Transverse colon (tissue), 4 donors: ENCODE measurements at regions not wholly inside any gene's neighbourhood (a gene's known extent, or its start where the extent isn't known, plus 50 kb on each side); places are given as distances from the start of the nearest gene placed in this dataset.

ENCODE experiments used
- CTCF ChIP-seq, 5 experiments: fragments of 200-600 bp in 3 of 5; fragments of 450-650 bp in 2 of 5; sonication (generic) in 3 of 5; IDR thresholded peaks; 1 replicate in 2 of 5; 2 replicates in 3 of 5; pipeline ENCODE4 v1.5.1; 2016 to 2017; ENCODE audit warnings: antibody characterized with exemption in 5 of 5, inconsistent platforms in 3 of 5, mild to moderate bottlenecking in 2 of 5, moderate library complexity in 1 of 5
- EP300 ChIP-seq: sonication (generic); formaldehyde crosslinking; IDR thresholded peaks from one replicate; pipeline ENCODE4 v1.6.1; 2017; ENCODE audit warnings: antibody characterized with exemption, low read depth
- POLR2A ChIP-seq: fragments of 450-650 bp; IDR thresholded peaks from one replicate; pipeline ENCODE4 v1.6.1; 2016; ENCODE audit warnings: antibody characterized with exemption, mild to moderate bottlenecking, moderate library complexity
- POLR2AphosphoS5 ChIP-seq, 3 donors: sonication (generic); formaldehyde crosslinking; IDR thresholded peaks; one replicate each; pipeline ENCODE4 v1.6.1; 2016; ENCODE audit warnings: antibody characterized with exemption in 3 of 3

DNA sequence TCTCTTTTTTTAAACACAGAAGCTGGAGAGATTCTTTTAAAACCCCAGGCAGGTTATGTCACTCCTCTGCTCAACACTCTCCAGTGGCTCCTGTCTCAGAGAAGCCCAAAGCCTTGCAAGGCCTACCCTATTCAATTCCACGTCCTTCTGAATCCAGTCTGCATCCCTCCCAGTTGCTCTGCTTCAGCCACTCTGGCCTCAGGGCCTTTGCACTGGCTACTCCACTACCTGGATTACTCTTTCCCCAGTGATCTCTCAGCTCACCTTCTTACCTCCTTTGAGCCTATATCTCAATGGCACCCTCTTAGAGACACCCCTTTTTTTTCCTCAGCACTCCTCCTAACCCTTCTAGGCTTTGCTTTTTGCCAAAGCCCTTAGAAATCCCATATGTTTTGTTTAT is 185.8 kb downstream of the CLIC5 start:
- TF ChIP-seq CTCF (IDR thresholded peaks at IDR 0.05) = no peak
- TF ChIP-seq POLR2A = no peak
- no peak for TF ChIP-seq EP300
- no peak for TF ChIP-seq POLR2AphosphoS5 (IDR thresholded peaks at IDR 0.05)
